ENCODE measurements at regions not wholly inside any gene's neighbourhood (a gene's known extent, or its start where the extent isn't known, plus 50 kb on each side); places are given as distances from the start of the nearest gene placed in this dataset.
A peak's percentile ranks its signal among the peaks of the same experiment; 100 is the strongest.

DNA sequence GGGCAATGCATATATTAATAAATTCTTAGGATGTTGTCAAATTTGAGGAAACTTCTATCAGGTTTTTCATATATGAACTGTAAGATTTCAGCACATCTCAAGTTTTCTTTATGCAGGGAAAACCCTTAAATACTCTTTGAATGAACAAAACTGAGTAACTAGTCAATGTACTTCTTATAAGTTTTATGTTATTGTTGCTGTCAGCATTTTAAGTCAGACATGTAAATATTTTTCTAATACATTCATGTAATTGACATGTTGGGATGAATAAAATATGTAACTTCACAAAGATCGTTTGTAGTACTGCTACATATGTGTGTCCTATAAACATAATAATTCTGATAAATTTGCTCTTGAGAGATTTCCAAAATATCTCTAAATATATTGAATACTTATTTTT, 109.6 kb downstream of the BMP4 start:
- Histone ChIP-seq H3K79me2 (ENCODE audit: control insufficient read depth, insufficient read depth, low read length) (no peaks in the 10 kb centered on the region), H2AFZ (ENCODE audit: control insufficient read depth, low read length) (no peak overlapping the region), H3K9me3 (ENCODE audit: control insufficient read depth, low read depth, low read length) (no peaks in the 10 kb centered on the region), H3K4me1 (ENCODE audit: control insufficient read depth, extremely low read depth, insufficient read depth, low read length) (peaks cover 7% of the 10 kb centered on the region), H3K27me3 (ENCODE audit: control insufficient read depth, extremely low read depth, insufficient read depth, low read length) (no peaks in the 10 kb centered on the region), H3K4me3 (ENCODE audit: control insufficient read depth in 2 of 3, extremely low read depth in 1 of 3, insufficient read depth in 2 of 3, low read depth in 1 of 3, low read length in 3 of 3) (no peak overlapping the region), H3K36me3 (ENCODE audit: control insufficient read depth in 2 of 2, extremely low read depth in 1 of 2, insufficient read depth in 2 of 2, low read length in 2 of 2) (no peaks in the 10 kb centered on the region), H3K9ac (ENCODE audit: control insufficient read depth, extremely low read depth, insufficient read depth, low read length) (no peak overlapping the region), H4K20me1 (ENCODE audit: control insufficient read depth, extremely low read depth, insufficient read depth, low read length) (no peaks in the 10 kb centered on the region), H3K27ac (ENCODE audit: control insufficient read depth, insufficient read depth, low read length) (no peak overlapping the region), H3K4me2 (ENCODE audit: control insufficient read depth, extremely low read depth, insufficient read depth, low read depth, low read length) (no peak overlapping the region), H3K9me1 (ENCODE audit: control insufficient read depth, extremely low read depth, insufficient read depth, low read length) (no peaks in the 10 kb centered on the region)
- TF ChIP-seq, protein P1, sequence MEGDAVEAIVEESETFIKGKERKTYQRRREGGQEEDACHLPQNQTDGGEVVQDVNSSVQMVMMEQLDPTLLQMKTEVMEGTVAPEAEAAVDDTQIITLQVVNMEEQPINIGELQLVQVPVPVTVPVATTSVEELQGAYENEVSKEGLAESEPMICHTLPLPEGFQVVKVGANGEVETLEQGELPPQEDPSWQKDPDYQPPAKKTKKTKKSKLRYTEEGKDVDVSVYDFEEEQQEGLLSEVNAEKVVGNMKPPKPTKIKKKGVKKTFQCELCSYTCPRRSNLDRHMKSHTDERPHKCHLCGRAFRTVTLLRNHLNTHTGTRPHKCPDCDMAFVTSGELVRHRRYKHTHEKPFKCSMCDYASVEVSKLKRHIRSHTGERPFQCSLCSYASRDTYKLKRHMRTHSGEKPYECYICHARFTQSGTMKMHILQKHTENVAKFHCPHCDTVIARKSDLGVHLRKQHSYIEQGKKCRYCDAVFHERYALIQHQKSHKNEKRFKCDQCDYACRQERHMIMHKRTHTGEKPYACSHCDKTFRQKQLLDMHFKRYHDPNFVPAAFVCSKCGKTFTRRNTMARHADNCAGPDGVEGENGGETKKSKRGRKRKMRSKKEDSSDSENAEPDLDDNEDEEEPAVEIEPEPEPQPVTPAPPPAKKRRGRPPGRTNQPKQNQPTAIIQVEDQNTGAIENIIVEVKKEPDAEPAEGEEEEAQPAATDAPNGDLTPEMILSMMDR (optimal IDR thresholded peaks at IDR 0.05 in 1 of 3, IDR thresholded peaks at IDR 0.05 in 1 of 3, conservative IDR thresholded peaks at IDR 0.05 in 1 of 3; ENCODE audit: extremely low read depth in 1 of 3, insufficient read depth in 2 of 3, low read length in 3 of 3), result no peak
- TF ChIP-seq EZH2 (IDR thresholded peaks at IDR 0.05; ENCODE audit: low read length), result no peak
- dilution Hi-C loops (cut with MboI; ENCODE audit: extremely low pct_ligation_motif_present, low sequenced_read_pairs), result no loop called here
- DNase-seq (ENCODE audit: low read depth, low spot score) (no peak), FAIRE-seq (no peak)

- Histone ChIP-seq H3K4me3 (ENCODE audit: control insufficient read depth in 2 of 3, extremely low read depth in 1 of 3, insufficient read depth in 2 of 3, low read depth in 1 of 3, low read length in 3 of 3) (no peak overlapping the region), H3K4me2 (ENCODE audit: control insufficient read depth, extremely low read depth, insufficient read depth, low read depth, low read length) (no peak overlapping the region), H3K79me2 (ENCODE audit: control insufficient read depth, insufficient read depth, low read length) (no peaks in the 10 kb centered on the region), H3K4me1 (ENCODE audit: control insufficient read depth, extremely low read depth, insufficient read depth, low read length) (peaks cover 6% of the 10 kb centered on the region), H3K36me3 (ENCODE audit: control insufficient read depth in 2 of 2, extremely low read depth in 1 of 2, insufficient read depth in 2 of 2, low read length in 2 of 2) (no peaks in the 10 kb centered on the region), H2AFZ (ENCODE audit: control insufficient read depth, low read length) (no peak overlapping the region), H3K9me1 (ENCODE audit: control insufficient read depth, extremely low read depth, insufficient read depth, low read length) (no peaks in the 10 kb centered on the region), H4K20me1 (ENCODE audit: control insufficient read depth, extremely low read depth, insufficient read depth, low read length) (no peaks in the 10 kb centered on the region), H3K27me3 (ENCODE audit: control insufficient read depth, extremely low read depth, insufficient read depth, low read length) (no peaks in the 10 kb centered on the region), H3K9me3 (ENCODE audit: control insufficient read depth, low read depth, low read length) (no peaks in the 10 kb centered on the region), H3K27ac (ENCODE audit: control insufficient read depth, insufficient read depth, low read length) (no peak overlapping the region), H3K9ac (ENCODE audit: control insufficient read depth, extremely low read depth, insufficient read depth, low read length) (no peak overlapping the region)
- DNase-seq (ENCODE audit: low read depth, low spot score) (no peak), FAIRE-seq (peak; percentile 26)
- no peak for TF ChIP-seq EZH2 (IDR thresholded peaks at IDR 0.05; ENCODE audit: low read length)
- TF ChIP-seq, protein P1 (optimal IDR thresholded peaks at IDR 0.05 in 1 of 3, IDR thresholded peaks at IDR 0.05 in 1 of 3, conservative IDR thresholded peaks at IDR 0.05 in 1 of 3; ENCODE audit: extremely low read depth in 1 of 3, insufficient read depth in 2 of 3, low read length in 3 of 3), result no peak
- dilution Hi-C loops (cut with MboI; ENCODE audit: extremely low pct_ligation_motif_present, low sequenced_read_pairs), result no loop called here
Observed at GRCh38 chr14:53845813-53846693, 110.6 kb downstream of the BMP4 start.

Measured in keratinocyte (primary cell).